ENCODE measurements at regions not wholly inside any gene's neighbourhood (a gene's known extent, or its start where the extent isn't known, plus 50 kb on each side); places are given as distances from the start of the nearest gene placed in this dataset.

GRCh38 chr10:58016614-58017013 is 251.1 kb downstream of the IPMK start:
- TF ChIP-seq ZFX (IDR thresholded peaks at IDR 0.05) (no peak), CTCF (conservative IDR thresholded peaks at IDR 0.05) (no peak)
- no peak overlapping the region for H3K27ac ChIP-seq

- H3K27ac ChIP-seq, result no peak overlapping the region
- TF ChIP-seq ZFX (IDR thresholded peaks at IDR 0.05) (no peak), CTCF (conservative IDR thresholded peaks at IDR 0.05) (no peak)
These were observed 253.3 kb downstream of the IPMK start for GRCh38 chr10:58014436-58014835.

DNA sequence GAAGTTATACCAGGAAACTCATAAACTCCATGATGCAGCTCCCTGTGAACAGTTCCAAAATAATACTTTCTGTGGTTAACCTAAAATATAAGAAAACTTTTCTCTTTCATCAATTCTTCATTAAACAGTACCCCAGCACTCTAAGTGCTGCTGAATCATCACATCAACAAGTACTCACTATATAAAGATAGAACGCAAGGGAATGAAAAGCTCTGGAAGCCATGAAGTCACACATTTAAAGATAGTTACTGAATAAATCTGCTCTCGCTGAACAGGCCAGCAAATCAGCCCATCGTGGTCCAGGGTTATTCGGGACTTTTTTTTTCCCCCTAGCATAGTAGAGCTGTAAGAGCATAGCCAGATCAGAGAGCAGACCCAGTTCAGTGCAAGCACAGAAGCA is 254.3 kb downstream of the IPMK start:
- no peak overlapping the region for H3K27ac ChIP-seq
- TF ChIP-seq CTCF (conservative IDR thresholded peaks at IDR 0.05) (no peak), ZFX (IDR thresholded peaks at IDR 0.05) (no peak)

DNA sequence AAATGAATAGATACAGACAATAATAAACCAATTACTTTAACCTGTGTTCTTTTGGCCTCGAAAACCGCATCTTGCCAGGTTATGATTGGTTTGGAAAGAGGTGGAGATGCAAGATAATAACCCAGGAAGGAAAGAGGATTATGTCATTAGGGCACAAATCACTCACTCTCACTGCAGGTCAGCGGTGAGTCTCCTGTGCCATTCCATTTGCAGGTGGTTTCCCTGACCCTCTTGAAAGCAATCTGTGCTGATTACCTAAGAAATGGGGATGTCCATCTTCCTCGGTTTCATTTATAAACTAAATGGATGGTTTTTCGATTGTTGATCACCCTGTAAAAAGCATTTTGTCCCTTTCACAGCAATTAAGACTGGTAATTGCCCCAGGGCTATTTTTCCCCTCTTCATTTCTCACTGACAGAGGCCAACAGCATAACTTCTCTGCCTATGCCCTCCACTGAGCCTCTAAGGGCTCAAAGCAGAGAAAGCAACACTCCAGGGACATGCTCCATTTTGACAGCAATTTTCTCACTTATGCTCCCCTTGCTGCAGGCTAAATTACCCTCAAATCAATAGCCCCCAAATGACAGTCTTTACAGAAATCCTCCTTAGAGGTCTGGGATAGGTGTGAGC is 257.5 kb downstream of the IPMK start:
- TF ChIP-seq ZFX (IDR thresholded peaks at IDR 0.05) (no peak), CTCF (conservative IDR thresholded peaks at IDR 0.05) (no peak)
- H3K27ac ChIP-seq, result no peak overlapping the region

- TF ChIP-seq CTCF (conservative IDR thresholded peaks at IDR 0.05) (no peak), ZFX (IDR thresholded peaks at IDR 0.05) (no peak)
These were observed 263.7 kb downstream of the IPMK start for GRCh38 chr10:58003945-58004344.

GRCh38 chr10:58001159-58001558 is 266.5 kb downstream of the IPMK start:
- H3K27ac ChIP-seq, result no peak overlapping the region
- no peak for TF ChIP-seq ZFX (IDR thresholded peaks at IDR 0.05)
- no peak for TF ChIP-seq CTCF (conservative IDR thresholded peaks at IDR 0.05)

More at GRCh38 chr10:58003945-58004344, 263.7 kb downstream of the IPMK start:
- H3K27ac ChIP-seq, result no peak overlapping the region

- TF ChIP-seq CTCF (conservative IDR thresholded peaks at IDR 0.05), result no peak
- no peak for TF ChIP-seq ZFX (IDR thresholded peaks at IDR 0.05)
- H3K27ac ChIP-seq, result no peak overlapping the region
These were observed 271.2 kb downstream of the IPMK start for GRCh38 chr10:57996536-57996935.
